Fibroblast of mammary gland (primary cell): ENCODE measurements at regions not wholly inside any gene's neighbourhood (a gene's known extent, or its start where the extent isn't known, plus 50 kb on each side); places are given as distances from the start of the nearest gene placed in this dataset.

Experiments used
- DNase-seq: peaks from one replicate; pipeline ENCODE4 v3.0.0-alpha.2; 2010; ENCODE audit warnings: low read depth
- H3K4me3 ChIP-seq: 2 replicates; pipeline ENCODE4 v1.5.1; 2011; ENCODE audit warnings: low read depth, mild to moderate bottlenecking, low read length, moderate library complexity; ENCODE audit not compliant: control insufficient read depth
- TF ChIP-seq, protein P1 (sequence below): conservative IDR thresholded peaks from 2 replicates; pipeline ENCODE4 v1.5.1; 2011; ENCODE audit warnings: low read depth, low read length, inconsistent platforms; ENCODE audit not compliant: control insufficient read depth, insufficient read depth

DNA sequence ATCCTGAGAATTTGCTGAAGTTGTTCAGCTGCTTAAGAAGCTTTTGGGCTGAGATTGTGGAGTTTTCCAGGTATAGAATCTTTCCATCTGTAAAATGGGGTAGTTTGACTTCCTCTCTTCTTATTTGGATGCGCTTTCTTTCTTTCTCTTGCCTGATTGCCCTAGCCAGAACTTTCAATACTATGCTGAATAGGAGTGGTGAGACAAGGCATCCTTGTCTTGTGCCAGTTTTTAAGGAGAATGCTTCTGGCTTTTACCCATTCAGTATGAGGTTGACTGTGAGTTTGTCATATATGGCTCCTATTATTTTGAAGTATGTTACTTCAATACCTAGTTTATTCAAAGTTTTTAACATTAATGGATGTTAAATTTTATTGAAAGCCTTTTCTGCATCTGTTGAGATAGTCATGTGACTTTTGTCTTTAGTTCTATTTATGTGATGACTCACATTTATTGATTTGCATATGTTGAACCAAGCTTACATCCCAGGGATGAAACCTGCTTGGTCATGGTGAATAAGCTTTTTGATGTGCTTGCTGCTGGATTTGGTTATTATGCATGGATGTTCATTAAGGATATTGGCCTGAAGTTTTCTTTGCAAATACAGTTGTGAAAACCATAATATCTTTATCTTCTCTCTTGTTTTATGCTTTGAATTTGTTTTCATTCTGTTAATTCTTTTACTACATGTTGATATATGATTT, 573.8 kb upstream of the NDST4 start:
- DNase-seq, result no peak
- TF ChIP-seq, protein P1, sequence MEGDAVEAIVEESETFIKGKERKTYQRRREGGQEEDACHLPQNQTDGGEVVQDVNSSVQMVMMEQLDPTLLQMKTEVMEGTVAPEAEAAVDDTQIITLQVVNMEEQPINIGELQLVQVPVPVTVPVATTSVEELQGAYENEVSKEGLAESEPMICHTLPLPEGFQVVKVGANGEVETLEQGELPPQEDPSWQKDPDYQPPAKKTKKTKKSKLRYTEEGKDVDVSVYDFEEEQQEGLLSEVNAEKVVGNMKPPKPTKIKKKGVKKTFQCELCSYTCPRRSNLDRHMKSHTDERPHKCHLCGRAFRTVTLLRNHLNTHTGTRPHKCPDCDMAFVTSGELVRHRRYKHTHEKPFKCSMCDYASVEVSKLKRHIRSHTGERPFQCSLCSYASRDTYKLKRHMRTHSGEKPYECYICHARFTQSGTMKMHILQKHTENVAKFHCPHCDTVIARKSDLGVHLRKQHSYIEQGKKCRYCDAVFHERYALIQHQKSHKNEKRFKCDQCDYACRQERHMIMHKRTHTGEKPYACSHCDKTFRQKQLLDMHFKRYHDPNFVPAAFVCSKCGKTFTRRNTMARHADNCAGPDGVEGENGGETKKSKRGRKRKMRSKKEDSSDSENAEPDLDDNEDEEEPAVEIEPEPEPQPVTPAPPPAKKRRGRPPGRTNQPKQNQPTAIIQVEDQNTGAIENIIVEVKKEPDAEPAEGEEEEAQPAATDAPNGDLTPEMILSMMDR, result no peak

DNA sequence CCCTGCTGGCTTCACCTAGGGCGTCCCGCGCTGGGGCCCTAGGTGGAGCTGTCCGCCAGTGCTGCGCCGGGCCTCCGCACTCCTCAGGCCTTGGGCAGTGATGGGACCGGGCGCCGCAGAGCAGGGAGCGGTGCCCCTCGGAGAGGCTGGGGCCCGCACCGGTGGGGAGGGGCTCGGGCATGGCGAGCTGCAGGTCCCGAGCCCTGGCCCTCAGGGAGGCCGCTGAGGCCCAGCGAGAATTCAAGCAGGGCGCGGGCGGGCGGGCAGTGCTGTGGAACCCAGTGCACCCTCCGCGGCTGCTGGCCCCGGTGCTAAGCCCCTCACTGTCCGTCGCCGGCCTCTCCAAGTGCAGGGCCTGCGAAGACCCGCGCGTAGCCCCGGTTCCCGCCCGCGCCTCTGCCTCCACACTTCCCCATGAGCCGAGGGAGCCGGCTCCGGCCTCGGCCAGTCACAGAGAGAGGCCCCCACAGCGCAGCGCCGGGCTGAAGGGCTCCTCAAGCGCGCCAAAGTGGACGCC, 565.1 kb upstream of the NDST4 start:
- TF ChIP-seq, protein P1, result no peak
- DNase-seq, result no peak
- no peak overlapping the region for H3K4me3 ChIP-seq

More for the DNA sequence above, 573.8 kb upstream of the NDST4 start:
- no peak overlapping the region for H3K4me3 ChIP-seq

- DNase-seq, result peak; percentile 0
- TF ChIP-seq, protein P1, result no peak
- no peak overlapping the region for H3K4me3 ChIP-seq
These were observed 562.3 kb upstream of the NDST4 start for GRCh38 chr4:115675719-115676118.

- H3K4me3 ChIP-seq, result no peak overlapping the region
- DNase-seq, result no peak
- TF ChIP-seq, protein P1, result no peak
These were observed 561.1 kb upstream of the NDST4 start for GRCh38 chr4:115674485-115674884.

DNA sequence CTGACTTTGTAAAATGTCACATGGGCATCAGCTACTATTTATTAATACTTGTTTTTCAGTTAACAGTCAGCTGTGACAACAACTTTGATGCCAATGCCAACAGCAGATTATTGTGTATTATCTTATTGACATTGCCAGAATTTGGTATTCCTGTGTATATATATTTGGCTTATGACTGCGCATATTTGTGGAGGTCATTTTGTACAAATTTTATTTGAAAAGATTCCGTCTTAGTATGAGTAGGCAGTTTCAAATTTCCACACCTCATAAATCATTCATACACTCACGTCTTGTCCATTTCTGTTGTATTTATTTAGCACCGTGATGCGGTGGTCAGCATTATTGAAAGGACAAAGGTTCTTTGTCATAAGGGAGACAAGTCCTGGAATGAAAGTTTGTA, 558.2 kb upstream of the NDST4 start:
- TF ChIP-seq, protein P1, result no peak
- DNase-seq, result peak; percentile 0
- no peak overlapping the region for H3K4me3 ChIP-seq

- DNase-seq, result no peak
- H3K4me3 ChIP-seq, result no peak overlapping the region
- TF ChIP-seq, protein P1, result no peak
These were observed 557.5 kb upstream of the NDST4 start for GRCh38 chr4:115670930-115671329.
